H9 (cell line): ENCODE measurements at regions not wholly inside any gene's neighbourhood (a gene's known extent, or its start where the extent isn't known, plus 50 kb on each side); places are given as distances from the start of the nearest gene placed in this dataset.
A peak's percentile ranks its signal among the peaks of the same experiment; 100 is the strongest.

Experiments used
- DNase-seq: peaks from one replicate; pipeline ENCODE4 v3.0.0-alpha.2; 2017
- H2AFZ ChIP-seq: one replicate; pipeline ENCODE4 v1.6.1; 2013; ENCODE audit warnings: mild to moderate bottlenecking, low read length, control low read depth, moderate library complexity
- H2AK5ac ChIP-seq: 2 replicates; pipeline ENCODE4 v1.6.1; 2013; ENCODE audit warnings: low read length, control low read depth, mixed read lengths; ENCODE audit not compliant: insufficient read length
- H2BK120ac ChIP-seq: one replicate; pipeline ENCODE4 v1.6.1; 2013; ENCODE audit warnings: low read depth, mild to moderate bottlenecking, low read length, control low read depth, inconsistent platforms; ENCODE audit not compliant: poor library complexity, severe bottlenecking
- H2BK12ac ChIP-seq: 2 replicates; pipeline ENCODE4 v1.6.1; 2013; ENCODE audit warnings: low read length, control low read depth, mixed read lengths, low read depth; ENCODE audit not compliant: insufficient read length
- H2BK15ac ChIP-seq: 2 replicates; pipeline ENCODE4 v1.6.1; 2013; ENCODE audit warnings: low read depth, low read length, control low read depth
- H2BK20ac ChIP-seq: one replicate; pipeline ENCODE4 v1.6.1; 2013; ENCODE audit warnings: low read depth, mild to moderate bottlenecking, low read length, control low read depth, inconsistent platforms; ENCODE audit not compliant: poor library complexity, severe bottlenecking
- H2BK5ac ChIP-seq: 2 replicates; pipeline ENCODE4 v1.6.1; 2013; ENCODE audit warnings: low read length, control low read depth, mixed read lengths; ENCODE audit not compliant: insufficient read length
- H3K14ac ChIP-seq: 2 replicates; pipeline ENCODE4 v1.6.1; 2013; ENCODE audit warnings: low read length, control low read depth; ENCODE audit not compliant: insufficient read depth
- H3K18ac ChIP-seq: 2 replicates; pipeline ENCODE4 v1.6.1; 2013; ENCODE audit warnings: low read depth, mild to moderate bottlenecking, mixed read lengths, low read length, control low read depth; ENCODE audit not compliant: insufficient read length
- H3K23ac ChIP-seq: 2 replicates; pipeline ENCODE4 v1.6.1; 2013; ENCODE audit warnings: low read length, control low read depth, mixed read lengths, low read depth; ENCODE audit not compliant: insufficient read length
- H3K23me2 ChIP-seq: 2 replicates; pipeline ENCODE4 v1.6.1; 2013; ENCODE audit warnings: low read depth, mild to moderate bottlenecking, mixed read lengths, low read length, control low read depth; ENCODE audit not compliant: insufficient read length, poor library complexity, severe bottlenecking
- H3K27ac ChIP-seq: 2 replicates; pipeline ENCODE4 v1.5.1; 2013; ENCODE audit warnings: low read length, control low read depth, mixed read lengths, low read depth; ENCODE audit not compliant: insufficient read length
- H3K27me3 ChIP-seq: 2 replicates; pipeline ENCODE4 v1.6.1; 2013; ENCODE audit warnings: low read length, control low read depth, inconsistent platforms; ENCODE audit not compliant: insufficient read depth
- H3K4ac ChIP-seq: 2 replicates; pipeline ENCODE4 v1.6.1; 2013; ENCODE audit warnings: low read depth, mild to moderate bottlenecking, control low read depth, inconsistent platforms, low read length, moderate library complexity
- H3K4me1 ChIP-seq: 2 replicates; pipeline ENCODE4 v1.6.1; 2013; ENCODE audit warnings: low read length, control low read depth, inconsistent platforms; ENCODE audit not compliant: insufficient read depth
- H3K4me2 ChIP-seq: 2 replicates; pipeline ENCODE4 v1.6.1; 2013; ENCODE audit warnings: low read length, control low read depth, mixed read lengths; ENCODE audit not compliant: insufficient read length, insufficient read depth
- H3K56ac ChIP-seq: 2 replicates; pipeline ENCODE4 v1.6.1; 2013; ENCODE audit warnings: low read depth, mild to moderate bottlenecking, mixed read lengths, low read length, control low read depth; ENCODE audit not compliant: insufficient read length
- H3K79me1 ChIP-seq: 2 replicates; pipeline ENCODE4 v1.6.1; 2013; ENCODE audit warnings: low read depth, mild to moderate bottlenecking, moderate library complexity, low read length, control low read depth, inconsistent platforms; ENCODE audit not compliant: insufficient read depth, poor library complexity, severe bottlenecking
- H3K79me2 ChIP-seq: 2 replicates; pipeline ENCODE4 v1.6.1; 2013; ENCODE audit warnings: low read length, control low read depth, inconsistent platforms; ENCODE audit not compliant: insufficient read depth
- H3K9ac ChIP-seq: 2 replicates; pipeline ENCODE4 v1.6.1; 2013; ENCODE audit warnings: low read length, control low read depth, mixed read lengths; ENCODE audit not compliant: insufficient read length; ENCODE audit errors: extremely low read depth
- H3K9me3 ChIP-seq: one replicate; pipeline ENCODE4 v1.6.1; 2013; ENCODE audit warnings: low read depth, low read length, inconsistent platforms; ENCODE audit not compliant: control insufficient read depth
- H3T11ph ChIP-seq: one replicate; pipeline ENCODE4 v1.6.1; 2013; ENCODE audit warnings: mild to moderate bottlenecking, low read length, control low read depth, inconsistent platforms
- H4K20me1 ChIP-seq: one replicate; pipeline ENCODE4 v1.6.1; 2013; ENCODE audit not compliant: control insufficient read depth, insufficient read length, insufficient read depth
- H4K5ac ChIP-seq: 2 replicates; pipeline ENCODE4 v1.6.1; 2013; ENCODE audit warnings: low read depth, mild to moderate bottlenecking, mixed read lengths, low read length, control low read depth; ENCODE audit not compliant: insufficient read length
- H4K8ac ChIP-seq: replicated peaks from 2 replicates; pipeline ENCODE4 v1.6.1; 2013; ENCODE audit warnings: low read length, control low read depth, mixed read lengths, low read depth; ENCODE audit not compliant: insufficient read length
- H4K91ac ChIP-seq: 2 replicates; pipeline ENCODE4 v1.6.1; 2013; ENCODE audit warnings: low read depth, mild to moderate bottlenecking, moderate library complexity, mixed read lengths, low read length, control low read depth; ENCODE audit not compliant: insufficient read length
- H3K27ac Mint-ChIP-seq, 3 experiments: 2 replicates in 2 of 3; 3 replicates in 1 of 3; pipeline ENCODE4 v1.8.0; 2020 to 2021; ENCODE audit warnings: mixed read lengths in 3 of 3, mild to moderate bottlenecking in 1 of 3, moderate library complexity in 1 of 3
- H3K27me3 Mint-ChIP-seq: 2 replicates; pipeline ENCODE4 v1.8.0; 2021; ENCODE audit warnings: low read depth, mild to moderate bottlenecking, moderate library complexity, mixed read lengths
- H3K36me3 Mint-ChIP-seq, 3 experiments: 2 replicates in 2 of 3; 3 replicates in 1 of 3; pipeline ENCODE4 v1.8.0; 2020 to 2021; ENCODE audit warnings: low read depth in 3 of 3, mixed read lengths in 3 of 3; ENCODE audit not compliant: insufficient read depth in 1 of 3
- H3K4me1 Mint-ChIP-seq, 2 experiments: 2 replicates each; pipeline ENCODE4 v1.8.0; 2020; ENCODE audit warnings: mixed read lengths in 2 of 2
- H3K4me3 Mint-ChIP-seq, 2 experiments: 2 replicates in 1 of 2; 3 replicates in 1 of 2; pipeline ENCODE4 v1.8.0; 2020 to 2021; ENCODE audit warnings: mild to moderate bottlenecking in 2 of 2, mixed read lengths in 2 of 2, moderate library complexity in 1 of 2
- H3K9me3 Mint-ChIP-seq, 2 experiments: 2 replicates in 1 of 2; 3 replicates in 1 of 2; pipeline ENCODE4 v1.8.0; 2020; ENCODE audit warnings: mild to moderate bottlenecking in 2 of 2, mixed read lengths in 2 of 2, moderate library complexity in 1 of 2
- WGBS: extraction: QIAGEN DNeasy Blood & Tissue Kit; methylation state at CpG from one replicate; pipeline ENCODE4 v1.1.7; 2013; ENCODE audit warnings: missing lambda C conversion rate, low lambda C conversion rate, mixed read lengths; ENCODE audit not compliant: insufficient read length; ENCODE audit errors: extremely low coverage; 5-methylcytosine and 5-hydroxymethylcytosine counted together
- TF ChIP-seq, protein P1 (sequence below): fragments of 200-600 bp; sonication (generic); conservative IDR thresholded peaks from 3 replicates; pipeline ENCODE4 v1.8.0; 2021; ENCODE audit warnings: antibody characterized with exemption, mild to moderate bottlenecking

- no peaks in the 10 kb centered on the region for H3K23me2 ChIP-seq
- no peaks in the 10 kb centered on the region for H3K79me1 ChIP-seq
- peaks cover under 1 to 3% of the 10 kb centered on the region in 2 experiments; a peak in 2 of 5 replicates for H3K9me3 Mint-ChIP-seq
- H3K27ac ChIP-seq, result no peak overlapping the region
- peaks cover 13% of the 10 kb centered on the region; the same call in 1 of the 2 replicates for H3K4me1 ChIP-seq
- no peak overlapping the region for H4K91ac ChIP-seq
- no peak overlapping the region for H2BK5ac ChIP-seq
- H3K9me3 ChIP-seq, result no peaks in the 10 kb centered on the region
- H3K4me1 Mint-ChIP-seq, result peaks cover 43 to 52% of the 10 kb centered on the region in 2 experiments
- no peak overlapping the region for H4K5ac ChIP-seq
- no peak overlapping the region for H3K23ac ChIP-seq
- H3K79me2 ChIP-seq, result no peaks in the 10 kb centered on the region
- no peak overlapping the region for H3T11ph ChIP-seq
- H4K8ac ChIP-seq, result no peak overlapping the region
- no peak overlapping the region for H3K56ac ChIP-seq
- no peak overlapping the region for H2BK120ac ChIP-seq
- no peak overlapping the region for H2BK15ac ChIP-seq
- no peak overlapping the region for H2AK5ac ChIP-seq
- no peaks in the 10 kb centered on the region for H3K27me3 ChIP-seq
- DNase-seq, result no peak
- no peak overlapping the region for H3K4ac ChIP-seq
- H4K20me1 ChIP-seq, result no peaks in the 10 kb centered on the region
- H2BK20ac ChIP-seq, result no peak overlapping the region
- no peaks in the 10 kb centered on the region; a peak in 1 of 7 replicates for H3K36me3 Mint-ChIP-seq
- TF ChIP-seq, protein P1, sequence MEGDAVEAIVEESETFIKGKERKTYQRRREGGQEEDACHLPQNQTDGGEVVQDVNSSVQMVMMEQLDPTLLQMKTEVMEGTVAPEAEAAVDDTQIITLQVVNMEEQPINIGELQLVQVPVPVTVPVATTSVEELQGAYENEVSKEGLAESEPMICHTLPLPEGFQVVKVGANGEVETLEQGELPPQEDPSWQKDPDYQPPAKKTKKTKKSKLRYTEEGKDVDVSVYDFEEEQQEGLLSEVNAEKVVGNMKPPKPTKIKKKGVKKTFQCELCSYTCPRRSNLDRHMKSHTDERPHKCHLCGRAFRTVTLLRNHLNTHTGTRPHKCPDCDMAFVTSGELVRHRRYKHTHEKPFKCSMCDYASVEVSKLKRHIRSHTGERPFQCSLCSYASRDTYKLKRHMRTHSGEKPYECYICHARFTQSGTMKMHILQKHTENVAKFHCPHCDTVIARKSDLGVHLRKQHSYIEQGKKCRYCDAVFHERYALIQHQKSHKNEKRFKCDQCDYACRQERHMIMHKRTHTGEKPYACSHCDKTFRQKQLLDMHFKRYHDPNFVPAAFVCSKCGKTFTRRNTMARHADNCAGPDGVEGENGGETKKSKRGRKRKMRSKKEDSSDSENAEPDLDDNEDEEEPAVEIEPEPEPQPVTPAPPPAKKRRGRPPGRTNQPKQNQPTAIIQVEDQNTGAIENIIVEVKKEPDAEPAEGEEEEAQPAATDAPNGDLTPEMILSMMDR, result no peak
- H3K27ac Mint-ChIP-seq, result 0 out of 7 replicates have a peak overlapping the region, but pooled peaks of 1 of the 3 experiments have one; percentile 25
- H3K14ac ChIP-seq, result no peak overlapping the region
- H3K4me2 ChIP-seq, result no peak overlapping the region
- no peak overlapping the region for H3K18ac ChIP-seq
- no peak overlapping the region for H3K9ac ChIP-seq
- H2AFZ ChIP-seq, result no peak overlapping the region
- no peak overlapping the region for H2BK12ac ChIP-seq
- no peak overlapping the region; a peak in 1 of 5 replicates for H3K4me3 Mint-ChIP-seq
- H3K27me3 Mint-ChIP-seq, result peaks cover 24% of the 10 kb centered on the region
- WGBS, result no CpG with 5 or more reads among the region's 16 CpGs
Observed at GRCh38 chr2:20540587-20541293, 93.9 kb downstream of the RHOB start.
